PC-9 (cell line): ENCODE measurements at regions not wholly inside any gene's neighbourhood (a gene's known extent, or its start where the extent isn't known, plus 50 kb on each side); places are given as distances from the start of the nearest gene placed in this dataset.

Experiments
- EZH2 ChIP-seq: fragments of 200-600 bp; sonication (generic); IDR thresholded peaks from 2 replicates; pipeline ENCODE4 v1.8.0; 2017; ENCODE audit warnings: antibody characterized with exemption, low read depth
- TF ChIP-seq, protein P1 (sequence below): fragments of 200-600 bp; sonication (generic); conservative IDR thresholded peaks from 2 replicates; pipeline ENCODE4 v1.6.1; 2017; ENCODE audit warnings: mixed run types, antibody characterized with exemption, mild to moderate bottlenecking, moderate library complexity

DNA sequence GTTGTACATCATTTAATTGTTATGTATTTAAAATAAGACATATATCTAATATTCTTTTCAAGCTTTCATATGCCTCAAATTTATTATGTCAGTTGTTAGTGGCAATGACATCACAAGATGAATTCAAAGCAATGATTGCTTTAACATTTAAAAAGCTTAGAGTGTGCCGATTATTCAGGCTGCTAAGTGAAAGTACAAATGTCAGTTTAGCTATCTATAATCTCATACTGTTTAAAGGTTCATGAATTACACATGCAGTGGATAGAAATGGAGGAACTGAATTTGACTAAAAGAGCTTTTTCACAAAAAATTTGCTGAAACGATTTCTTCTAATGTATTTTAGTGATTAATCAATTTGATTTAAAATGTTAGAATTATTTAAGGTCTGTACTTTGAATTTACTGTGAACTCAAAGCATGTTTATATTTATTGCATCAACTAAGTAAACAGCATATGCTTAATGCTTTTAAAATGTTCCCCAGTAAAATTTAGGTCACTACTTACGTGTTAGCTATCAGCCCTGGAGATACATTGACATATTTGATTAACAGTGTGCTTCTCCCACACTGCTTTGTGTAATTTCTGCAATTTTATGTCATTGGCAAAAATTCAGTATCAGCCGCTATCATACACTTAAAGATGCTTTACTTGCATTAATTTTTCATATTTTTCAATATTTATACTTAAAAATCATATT lies 334.9 kb downstream of the PARP8 start:
- TF ChIP-seq EZH2, result no peak
- TF ChIP-seq, protein P1, sequence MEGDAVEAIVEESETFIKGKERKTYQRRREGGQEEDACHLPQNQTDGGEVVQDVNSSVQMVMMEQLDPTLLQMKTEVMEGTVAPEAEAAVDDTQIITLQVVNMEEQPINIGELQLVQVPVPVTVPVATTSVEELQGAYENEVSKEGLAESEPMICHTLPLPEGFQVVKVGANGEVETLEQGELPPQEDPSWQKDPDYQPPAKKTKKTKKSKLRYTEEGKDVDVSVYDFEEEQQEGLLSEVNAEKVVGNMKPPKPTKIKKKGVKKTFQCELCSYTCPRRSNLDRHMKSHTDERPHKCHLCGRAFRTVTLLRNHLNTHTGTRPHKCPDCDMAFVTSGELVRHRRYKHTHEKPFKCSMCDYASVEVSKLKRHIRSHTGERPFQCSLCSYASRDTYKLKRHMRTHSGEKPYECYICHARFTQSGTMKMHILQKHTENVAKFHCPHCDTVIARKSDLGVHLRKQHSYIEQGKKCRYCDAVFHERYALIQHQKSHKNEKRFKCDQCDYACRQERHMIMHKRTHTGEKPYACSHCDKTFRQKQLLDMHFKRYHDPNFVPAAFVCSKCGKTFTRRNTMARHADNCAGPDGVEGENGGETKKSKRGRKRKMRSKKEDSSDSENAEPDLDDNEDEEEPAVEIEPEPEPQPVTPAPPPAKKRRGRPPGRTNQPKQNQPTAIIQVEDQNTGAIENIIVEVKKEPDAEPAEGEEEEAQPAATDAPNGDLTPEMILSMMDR, result no peak
